ENCODE measurements at regions not wholly inside any gene's neighbourhood (a gene's known extent, or its start where the extent isn't known, plus 50 kb on each side); places are given as distances from the start of the nearest gene placed in this dataset.
"Not testable (repeated sequence)": the region's sequence is repeated elsewhere in the genome, so short reads cannot be mapped to it uniquely, and the experiment has no call there.

DNA sequence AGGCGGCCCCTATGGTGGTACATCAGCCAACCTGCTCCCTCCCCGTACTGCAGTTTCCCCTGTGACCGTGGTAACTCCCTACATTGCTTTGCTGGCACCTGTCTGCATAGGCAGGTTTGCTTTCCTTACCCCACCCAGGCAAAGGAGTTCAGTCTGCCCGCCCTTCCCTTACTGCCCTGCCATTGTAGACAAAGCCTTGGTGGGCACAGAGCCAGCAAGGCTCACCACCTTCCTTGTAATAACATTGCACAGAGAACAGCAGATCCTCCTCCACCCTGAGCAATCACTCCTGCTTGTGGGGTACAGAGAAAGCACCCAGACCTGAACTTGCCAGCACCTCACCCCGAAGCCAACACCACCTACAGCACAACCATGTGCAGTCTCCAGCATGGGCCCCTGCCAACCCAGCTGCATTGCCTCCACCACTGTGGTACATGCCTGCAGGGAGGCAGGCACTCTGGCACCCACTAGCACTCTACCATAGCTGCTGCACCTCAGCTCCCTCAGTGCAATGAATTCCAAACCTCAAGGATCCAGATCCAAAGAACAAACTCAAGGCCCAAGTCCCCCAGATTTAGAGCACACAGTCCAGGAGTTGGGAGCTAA lies 192.7 kb upstream of the KCNMB2 start:
- Histone ChIP-seq H3K4me3 (ENCODE audit: low read length in 3 of 3) (no peak overlapping the region), H3K27me3 (ENCODE audit: control insufficient read depth in 3 of 3, insufficient read depth in 3 of 3, low read length in 3 of 3) (no peaks in the 10 kb centered on the region), H3K9me3 (ENCODE audit: control insufficient read depth in 3 of 3, low read length in 3 of 3) (no peaks in the 10 kb centered on the region), H3K36me3 (ENCODE audit: control insufficient read depth in 3 of 3, insufficient read depth in 3 of 3, low read length in 3 of 3) (no peaks in the 10 kb centered on the region), H3K27ac (ENCODE audit: low read depth, low read length) (no peak overlapping the region), H3K9ac (ENCODE audit: low read depth in 1 of 3, low read length in 3 of 3) (no peak overlapping the region), H3K4me1 (ENCODE audit: control insufficient read depth in 3 of 3, insufficient read depth in 3 of 3, low read length in 3 of 3) (no peaks in the 10 kb centered on the region)

DNA sequence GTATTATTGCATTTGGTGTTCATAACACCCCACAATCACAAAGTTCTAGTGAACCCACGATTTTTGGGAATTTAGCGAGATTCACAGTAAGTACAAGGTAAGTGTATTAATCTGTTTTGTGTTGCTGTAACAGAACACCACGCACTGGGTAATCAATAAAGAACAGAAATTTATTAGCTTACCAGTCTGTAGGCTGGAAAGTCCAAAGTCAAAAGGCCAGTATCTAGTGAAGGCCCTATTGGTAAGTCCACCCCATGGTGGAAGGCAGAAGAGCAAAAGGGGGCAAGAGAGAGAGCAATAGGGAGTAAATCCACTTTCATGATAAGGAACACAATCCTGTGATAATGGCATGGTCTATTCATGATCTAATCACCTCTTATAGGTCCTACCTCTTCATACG lies 190.3 kb upstream of the KCNMB2 start:
- no peaks in the 10 kb centered on the region for H3K36me3 ChIP-seq (ENCODE audit: control insufficient read depth in 3 of 3, insufficient read depth in 3 of 3, low read length in 3 of 3)
- no peak overlapping the region for H3K4me3 ChIP-seq (ENCODE audit: low read length in 3 of 3)
- no peak overlapping the region for H3K9ac ChIP-seq (ENCODE audit: low read depth in 1 of 3, low read length in 3 of 3)
- no peak overlapping the region for H3K27ac ChIP-seq (ENCODE audit: low read depth, low read length)
- H3K4me1 ChIP-seq (ENCODE audit: control insufficient read depth in 3 of 3, insufficient read depth in 3 of 3, low read length in 3 of 3) = no peaks in the 10 kb centered on the region
- H3K9me3 ChIP-seq (ENCODE audit: control insufficient read depth in 3 of 3, low read length in 3 of 3) = no peaks in the 10 kb centered on the region
- H3K27me3 ChIP-seq (ENCODE audit: control insufficient read depth in 3 of 3, insufficient read depth in 3 of 3, low read length in 3 of 3) = no peaks in the 10 kb centered on the region

DNA sequence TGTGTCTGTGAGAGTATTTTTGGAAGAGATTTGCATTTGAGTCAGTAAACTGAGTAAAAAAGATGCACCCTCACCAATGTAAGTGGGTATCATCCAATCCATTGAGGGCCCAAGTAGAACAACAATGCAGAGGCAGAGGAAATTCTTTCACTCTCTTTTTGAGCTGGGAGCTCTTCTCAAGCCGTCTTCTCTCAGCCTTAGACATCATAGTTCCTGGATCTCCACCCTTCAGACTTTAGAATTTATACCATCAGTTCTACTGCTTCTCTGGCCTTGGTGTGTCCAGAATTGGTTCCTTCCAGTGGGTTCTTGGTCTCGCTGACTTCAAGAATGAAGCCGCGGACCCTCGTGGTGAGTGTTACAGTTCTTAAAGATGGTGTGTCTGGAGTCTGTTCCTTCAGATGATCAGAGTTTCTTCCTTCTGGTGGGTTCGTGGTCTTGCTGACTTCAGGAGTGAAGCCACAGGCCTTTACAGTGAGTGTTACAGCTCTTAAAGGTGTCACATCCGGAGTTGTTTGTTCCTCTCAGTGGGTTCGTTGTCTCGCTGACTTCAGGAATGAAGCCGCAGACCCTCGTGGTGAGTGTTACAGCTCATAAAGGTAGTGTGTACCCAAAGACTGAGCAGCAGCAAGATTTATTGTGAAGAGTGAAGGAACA lies 187.5 kb upstream of the KCNMB2 start:
- H3K9me3 ChIP-seq (ENCODE audit: control insufficient read depth in 3 of 3, low read length in 3 of 3); H3K9ac ChIP-seq (ENCODE audit: low read depth in 1 of 3, low read length in 3 of 3); H3K27me3 ChIP-seq (ENCODE audit: control insufficient read depth in 3 of 3, insufficient read depth in 3 of 3, low read length in 3 of 3); H3K4me3 ChIP-seq (ENCODE audit: low read length in 3 of 3); H3K36me3 ChIP-seq (ENCODE audit: control insufficient read depth in 3 of 3, insufficient read depth in 3 of 3, low read length in 3 of 3); H3K4me1 ChIP-seq (ENCODE audit: control insufficient read depth in 3 of 3, insufficient read depth in 3 of 3, low read length in 3 of 3); H3K27ac ChIP-seq (ENCODE audit: low read depth, low read length): not testable (repeated sequence)

GRCh38 chr3:178349218-178349596 lies 187.0 kb upstream of the KCNMB2 start:
- not testable (repeated sequence) for H3K4me3 ChIP-seq (ENCODE audit: low read length in 3 of 3); H3K9me3 ChIP-seq (ENCODE audit: control insufficient read depth in 3 of 3, low read length in 3 of 3); H3K27me3 ChIP-seq (ENCODE audit: control insufficient read depth in 3 of 3, insufficient read depth in 3 of 3, low read length in 3 of 3); H3K27ac ChIP-seq (ENCODE audit: low read depth, low read length); H3K36me3 ChIP-seq (ENCODE audit: control insufficient read depth in 3 of 3, insufficient read depth in 3 of 3, low read length in 3 of 3); H3K4me1 ChIP-seq (ENCODE audit: control insufficient read depth in 3 of 3, insufficient read depth in 3 of 3, low read length in 3 of 3); H3K9ac ChIP-seq (ENCODE audit: low read depth in 1 of 3, low read length in 3 of 3)

DNA sequence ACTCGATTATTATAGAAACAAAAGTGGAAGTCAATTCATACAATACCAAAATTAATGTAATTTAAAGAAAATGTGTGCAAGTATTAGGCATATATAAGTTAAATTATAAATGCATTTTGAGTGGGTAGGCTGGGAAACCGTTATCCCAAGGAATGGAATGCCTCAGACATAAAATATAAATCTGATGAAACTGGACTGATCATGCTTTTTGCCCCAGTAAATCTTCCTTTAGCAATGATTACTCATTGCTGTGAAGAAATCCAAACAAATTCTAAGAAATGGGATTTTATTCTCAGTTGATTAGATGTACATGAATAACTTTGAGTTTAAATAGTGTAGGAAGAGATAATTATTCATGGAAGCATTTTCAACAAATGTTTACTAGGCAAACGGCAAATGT lies 185.5 kb upstream of the KCNMB2 start:
- H3K4me1 ChIP-seq (ENCODE audit: control insufficient read depth in 3 of 3, insufficient read depth in 3 of 3, low read length in 3 of 3) = peaks cover 0 to 5% (median 0%) of the 10 kb centered on the region in 3 donors
- H3K9me3 ChIP-seq (ENCODE audit: control insufficient read depth in 3 of 3, low read length in 3 of 3) = no peaks in the 10 kb centered on the region
- H3K27me3 ChIP-seq (ENCODE audit: control insufficient read depth in 3 of 3, insufficient read depth in 3 of 3, low read length in 3 of 3) = no peaks in the 10 kb centered on the region
- no peak overlapping the region for H3K4me3 ChIP-seq (ENCODE audit: low read length in 3 of 3)
- no peak overlapping the region for H3K9ac ChIP-seq (ENCODE audit: low read depth in 1 of 3, low read length in 3 of 3)
- no peak overlapping the region for H3K27ac ChIP-seq (ENCODE audit: low read depth, low read length)
- no peaks in the 10 kb centered on the region for H3K36me3 ChIP-seq (ENCODE audit: control insufficient read depth in 3 of 3, insufficient read depth in 3 of 3, low read length in 3 of 3)

DNA sequence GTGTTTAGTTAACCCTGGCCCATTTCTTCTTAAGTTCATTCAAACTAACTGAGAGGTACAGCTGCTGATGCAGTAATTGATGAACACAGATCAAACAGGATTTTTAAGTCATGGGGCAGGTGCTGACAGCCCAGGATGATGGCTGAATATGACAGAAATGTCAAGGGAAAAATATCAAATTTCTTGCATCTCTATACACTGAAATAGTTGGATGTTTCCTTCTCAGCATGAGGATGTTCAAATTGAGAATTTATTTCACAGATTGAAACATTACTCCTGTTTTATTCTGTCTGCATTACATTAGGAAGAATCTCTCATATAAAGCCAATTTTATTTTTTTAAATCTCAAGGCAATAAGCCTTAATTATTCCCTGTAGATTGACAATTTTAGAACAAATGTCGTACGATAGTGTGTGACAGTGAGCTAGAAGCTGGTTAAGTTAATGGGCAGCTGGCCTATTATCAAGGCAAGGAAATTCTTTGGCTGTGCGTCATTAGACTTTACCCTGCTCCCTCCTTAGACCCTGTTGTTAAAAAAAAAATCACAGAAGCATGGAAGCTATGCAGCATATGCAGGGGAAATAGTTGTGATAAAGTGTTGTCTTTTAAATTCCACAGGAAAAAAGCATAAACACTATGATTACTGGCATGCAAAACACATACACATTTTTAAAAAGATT lies 183.8 kb upstream of the KCNMB2 start:
- Histone ChIP-seq H3K9me3 (ENCODE audit: control insufficient read depth in 3 of 3, low read length in 3 of 3) (no peaks in the 10 kb centered on the region), H3K9ac (ENCODE audit: low read depth in 1 of 3, low read length in 3 of 3) (no peak overlapping the region), H3K4me1 (ENCODE audit: control insufficient read depth in 3 of 3, insufficient read depth in 3 of 3, low read length in 3 of 3) (peaks cover 0 to 5% (median 0%) of the 10 kb centered on the region in 3 donors), H3K27ac (ENCODE audit: low read depth, low read length) (no peak overlapping the region), H3K4me3 (ENCODE audit: low read length in 3 of 3) (no peak overlapping the region), H3K36me3 (ENCODE audit: control insufficient read depth in 3 of 3, insufficient read depth in 3 of 3, low read length in 3 of 3) (no peaks in the 10 kb centered on the region), H3K27me3 (ENCODE audit: control insufficient read depth in 3 of 3, insufficient read depth in 3 of 3, low read length in 3 of 3) (no peaks in the 10 kb centered on the region)

- no peaks in the 10 kb centered on the region for H3K9me3 ChIP-seq (ENCODE audit: control insufficient read depth in 3 of 3, low read length in 3 of 3)
- no peak overlapping the region for H3K27ac ChIP-seq (ENCODE audit: low read depth, low read length)
- H3K9ac ChIP-seq (ENCODE audit: low read depth in 1 of 3, low read length in 3 of 3) = no peak overlapping the region
- no peaks in the 10 kb centered on the region for H3K36me3 ChIP-seq (ENCODE audit: control insufficient read depth in 3 of 3, insufficient read depth in 3 of 3, low read length in 3 of 3)
- H3K4me3 ChIP-seq (ENCODE audit: low read length in 3 of 3) = no peak overlapping the region
- peaks cover 0 to 5% (median 0%) of the 10 kb centered on the region in 3 donors for H3K4me1 ChIP-seq (ENCODE audit: control insufficient read depth in 3 of 3, insufficient read depth in 3 of 3, low read length in 3 of 3)
- H3K27me3 ChIP-seq (ENCODE audit: control insufficient read depth in 3 of 3, insufficient read depth in 3 of 3, low read length in 3 of 3) = no peaks in the 10 kb centered on the region
Measured at GRCh38 chr3:178353006-178353694, 183.1 kb upstream of the KCNMB2 start.

- peaks cover 0 to 2% (median 0%) of the 10 kb centered on the region in 3 donors for H3K9me3 ChIP-seq (ENCODE audit: control insufficient read depth in 3 of 3, low read length in 3 of 3)
- H3K9ac ChIP-seq (ENCODE audit: low read depth in 1 of 3, low read length in 3 of 3) = no peak overlapping the region
- no peaks in the 10 kb centered on the region for H3K36me3 ChIP-seq (ENCODE audit: control insufficient read depth in 3 of 3, insufficient read depth in 3 of 3, low read length in 3 of 3)
- H3K4me3 ChIP-seq (ENCODE audit: low read length in 3 of 3) = no peak overlapping the region
- H3K27ac ChIP-seq (ENCODE audit: low read depth, low read length) = no peak overlapping the region
- H3K4me1 ChIP-seq (ENCODE audit: control insufficient read depth in 3 of 3, insufficient read depth in 3 of 3, low read length in 3 of 3) = no peaks in the 10 kb centered on the region
- H3K27me3 ChIP-seq (ENCODE audit: control insufficient read depth in 3 of 3, insufficient read depth in 3 of 3, low read length in 3 of 3) = no peaks in the 10 kb centered on the region
Measured at GRCh38 chr3:178359728-178360127, 176.5 kb upstream of the KCNMB2 start.

DNA sequence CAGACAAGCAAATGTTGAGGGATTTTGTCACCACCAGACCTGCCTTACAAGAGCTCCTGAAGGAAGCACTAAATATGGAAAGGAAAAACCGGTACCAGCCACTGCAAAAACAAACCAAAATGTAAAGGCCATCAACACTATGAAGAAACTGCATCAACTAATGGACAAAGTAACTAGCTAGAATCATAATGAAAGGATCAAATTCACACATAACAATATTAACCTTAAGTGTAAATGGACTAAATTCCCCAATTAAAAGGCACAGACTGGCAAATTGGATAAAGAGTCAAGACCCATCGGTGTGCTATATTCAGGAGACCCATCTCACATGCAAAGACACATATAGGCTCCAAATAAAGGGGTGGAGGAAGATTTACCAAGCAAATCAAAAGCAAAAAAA lies 173.2 kb upstream of the KCNMB2 start:
- not testable (repeated sequence) for H3K9ac ChIP-seq (ENCODE audit: low read depth in 1 of 3, low read length in 3 of 3); H3K27ac ChIP-seq (ENCODE audit: low read depth, low read length); H3K27me3 ChIP-seq (ENCODE audit: control insufficient read depth in 3 of 3, insufficient read depth in 3 of 3, low read length in 3 of 3); H3K9me3 ChIP-seq (ENCODE audit: control insufficient read depth in 3 of 3, low read length in 3 of 3); H3K36me3 ChIP-seq (ENCODE audit: control insufficient read depth in 3 of 3, insufficient read depth in 3 of 3, low read length in 3 of 3); H3K4me3 ChIP-seq (ENCODE audit: low read length in 3 of 3); H3K4me1 ChIP-seq (ENCODE audit: control insufficient read depth in 3 of 3, insufficient read depth in 3 of 3, low read length in 3 of 3)

All from skeletal muscle tissue (tissue), 3 donors.